ENCODE measurements at regions not wholly inside any gene's neighbourhood (a gene's known extent, or its start where the extent isn't known, plus 50 kb on each side); places are given as distances from the start of the nearest gene placed in this dataset.

GRCh38 chr7:17532861-17533404 lies 234.5 kb downstream of the AHR start:
- no peak for DNase-seq (ENCODE audit: low read depth)
- no peak for TF ChIP-seq CTCF (IDR thresholded peaks at IDR 0.05; ENCODE audit: low read depth, low read length, missing control alignments)
- H3K4me3 ChIP-seq (ENCODE audit: low read depth, low read length) = no peak overlapping the region

GRCh38 chr7:17534348-17534747 lies 235.9 kb downstream of the AHR start:
- H3K4me3 ChIP-seq (ENCODE audit: low read depth, low read length) = no peak overlapping the region
- no peak for TF ChIP-seq CTCF (IDR thresholded peaks at IDR 0.05; ENCODE audit: low read depth, low read length, missing control alignments)
- no peak for DNase-seq (ENCODE audit: low read depth)

GRCh38 chr7:17535776-17536175 lies 237.3 kb downstream of the AHR start:
- no peak for TF ChIP-seq CTCF (IDR thresholded peaks at IDR 0.05; ENCODE audit: low read depth, low read length, missing control alignments)
- DNase-seq (ENCODE audit: low read depth) = no peak
- H3K4me3 ChIP-seq (ENCODE audit: low read depth, low read length) = no peak overlapping the region

- TF ChIP-seq CTCF (IDR thresholded peaks at IDR 0.05; ENCODE audit: low read depth, low read length, missing control alignments) = no peak
- no peak for DNase-seq (ENCODE audit: low read depth)
- H3K4me3 ChIP-seq (ENCODE audit: low read depth, low read length) = no peak overlapping the region
Measured at GRCh38 chr7:17544401-17544800, 245.9 kb downstream of the AHR start.

GRCh38 chr7:17545348-17545747 lies 246.9 kb downstream of the AHR start:
- H3K4me3 ChIP-seq (ENCODE audit: low read depth, low read length) = no peak overlapping the region
- no peak for DNase-seq (ENCODE audit: low read depth)
- TF ChIP-seq CTCF (IDR thresholded peaks at IDR 0.05; ENCODE audit: low read depth, low read length, missing control alignments) = no peak

- H3K4me3 ChIP-seq (ENCODE audit: low read depth, low read length) = no peak overlapping the region
- TF ChIP-seq CTCF (IDR thresholded peaks at IDR 0.05; ENCODE audit: low read depth, low read length, missing control alignments) = no peak
- no peak for DNase-seq (ENCODE audit: low read depth)
Measured at GRCh38 chr7:17546189-17546588, 247.7 kb downstream of the AHR start.

GRCh38 chr7:17546592-17546991 lies 248.1 kb downstream of the AHR start:
- no peak for TF ChIP-seq CTCF (IDR thresholded peaks at IDR 0.05; ENCODE audit: low read depth, low read length, missing control alignments)
- H3K4me3 ChIP-seq (ENCODE audit: low read depth, low read length) = no peak overlapping the region
- DNase-seq (ENCODE audit: low read depth) = no peak
